A673 (cell line): ENCODE measurements at regions not wholly inside any gene's neighbourhood (a gene's known extent, or its start where the extent isn't known, plus 50 kb on each side); places are given as distances from the start of the nearest gene placed in this dataset.

Experiments used
- CTCF ChIP-seq: fragments of 300-800, 200-600 bp; sonication (generic); conservative IDR thresholded peaks from 2 replicates; pipeline ENCODE4 v1.5.1; 2017; ENCODE audit warnings: low read depth, mild to moderate bottlenecking, antibody characterized with exemption, low read length, moderate library complexity, mixed read lengths
- EZH2 ChIP-seq: fragments of 200-600 bp; sonication (generic); IDR thresholded peaks from 2 replicates; pipeline ENCODE4 v1.6.1; 2017; ENCODE audit warnings: borderline replicate concordance, low read depth, mild to moderate bottlenecking, mixed read lengths, antibody characterized with exemption, low read length; ENCODE audit not compliant: poor library complexity, severe bottlenecking

- TF ChIP-seq CTCF (no peak), EZH2 (no peak)
Observed at GRCh38 chr1:181386951-181387350, 96.4 kb upstream of the CACNA1E start.
